Liver (tissue), 8 donors: ENCODE measurements at regions not wholly inside any gene's neighbourhood (a gene's known extent, or its start where the extent isn't known, plus 50 kb on each side); places are given as distances from the start of the nearest gene placed in this dataset.

ENCODE experiments used
- DNase-seq: peaks from one replicate; pipeline ENCODE4 v3.0.0-alpha.2; 2017; ENCODE audit warnings: low spot score
- H3K27ac ChIP-seq, 2 donors: one replicate each; pipeline ENCODE4 v1.7.0; 2013; ENCODE audit warnings: inconsistent platforms in 2 of 2, low read length in 2 of 2, control low read depth in 1 of 2, low read depth in 1 of 2, mild to moderate bottlenecking in 1 of 2
- H3K27me3 ChIP-seq, 4 donors: one replicate each; pipeline versions ENCODE4 v1.6.1 to v1.7.0; 2013; ENCODE audit warnings: low read length in 3 of 4, inconsistent platforms in 1 of 4, mild to moderate bottlenecking in 1 of 4, moderate library complexity in 1 of 4; ENCODE audit not compliant: control insufficient read depth in 4 of 4, insufficient read depth in 4 of 4
- H3K36me3 ChIP-seq, 4 donors: one replicate each; pipeline versions ENCODE4 v1.6.1 to v1.7.0; 2013; ENCODE audit warnings: low read length in 3 of 4, mild to moderate bottlenecking in 3 of 4, low read depth in 1 of 4, moderate library complexity in 1 of 4; ENCODE audit not compliant: control insufficient read depth in 4 of 4, insufficient read depth in 3 of 4
- H3K4me1 ChIP-seq, 4 donors: one replicate each; pipeline versions ENCODE4 v1.6.1 to v1.7.0; 2013; ENCODE audit warnings: low read length in 3 of 4, mild to moderate bottlenecking in 3 of 4, moderate library complexity in 1 of 4; ENCODE audit not compliant: control insufficient read depth in 4 of 4, insufficient read depth in 4 of 4
- H3K4me3 ChIP-seq, 3 donors: one replicate each; pipeline versions ENCODE4 v1.6.1 to v1.7.0; 2013; ENCODE audit warnings: low read length in 3 of 3, control low read depth in 1 of 3, low read depth in 1 of 3, mild to moderate bottlenecking in 1 of 3
- H3K9ac ChIP-seq, 2 donors: one replicate each; pipeline ENCODE4 v1.7.0; 2013; ENCODE audit warnings: low read length in 2 of 2, mild to moderate bottlenecking in 2 of 2, moderate library complexity in 2 of 2, control low read depth in 1 of 2, low read depth in 1 of 2
- H3K9me3 ChIP-seq, 4 donors: one replicate each; pipeline versions ENCODE4 v1.6.1 to v1.7.0; 2013; ENCODE audit warnings: low read length in 3 of 4; ENCODE audit not compliant: control insufficient read depth in 4 of 4
- ATF3 ChIP-seq: IDR thresholded peaks from 2 replicates; pipeline ENCODE4 v1.6.1; 2016; ENCODE audit warnings: antibody characterized with exemption
- CTCF ChIP-seq: fragments of 150-350 bp; IDR thresholded peaks from 2 replicates; pipeline ENCODE4 v1.5.1; 2017; ENCODE audit warnings: improper control_type of control experiment, low read depth, low read length; ENCODE audit not compliant: missing input control
- EGR1 ChIP-seq, 2 donors: IDR thresholded peaks; 2 replicates each; pipeline ENCODE4 v1.6.1; 2016 to 2018; ENCODE audit warnings: antibody characterized with exemption in 2 of 2, low read depth in 2 of 2
- FOXA1 ChIP-seq: IDR thresholded peaks from 2 replicates; pipeline ENCODE4 v1.6.1; 2016; ENCODE audit warnings: antibody characterized with exemption
- FOXA2 ChIP-seq: IDR thresholded peaks from 2 replicates; pipeline ENCODE4 v1.6.1; 2016; ENCODE audit warnings: antibody characterized with exemption
- GABPA ChIP-seq, 2 donors: IDR thresholded peaks in 1 of 2; conservative IDR thresholded peaks in 1 of 2; 2 replicates each; pipeline ENCODE4 v1.6.1; 2016; ENCODE audit warnings: antibody characterized with exemption in 2 of 2, mild to moderate bottlenecking in 1 of 2, moderate library complexity in 1 of 2
- HNF4A ChIP-seq, 2 donors: conservative IDR thresholded peaks; 2 replicates each; pipeline ENCODE4 v1.6.1; 2016; ENCODE audit warnings: antibody characterized with exemption in 2 of 2, mild to moderate bottlenecking in 2 of 2
- HNF4G ChIP-seq: IDR thresholded peaks from 2 replicates; pipeline ENCODE4 v1.6.1; 2016; ENCODE audit warnings: antibody characterized with exemption
- JUND ChIP-seq, 2 donors: IDR thresholded peaks; 2 replicates each; pipeline ENCODE4 v1.6.1; 2016; ENCODE audit warnings: antibody characterized with exemption in 2 of 2
- MAX ChIP-seq: IDR thresholded peaks from 2 replicates; pipeline ENCODE4 v1.6.1; 2016; ENCODE audit warnings: antibody characterized with exemption
- NR2F2 ChIP-seq: IDR thresholded peaks from 2 replicates; pipeline ENCODE4 v1.6.1; 2016; ENCODE audit warnings: antibody characterized with exemption
- RAD21 ChIP-seq, 2 donors: IDR thresholded peaks; 2 replicates each; pipeline ENCODE4 v1.6.1; 2016; ENCODE audit warnings: antibody characterized with exemption in 2 of 2, mild to moderate bottlenecking in 2 of 2
- REST ChIP-seq: IDR thresholded peaks from 2 replicates; pipeline ENCODE4 v1.6.1; 2016; ENCODE audit warnings: antibody characterized with exemption, mild to moderate bottlenecking
- RXRA ChIP-seq, 2 donors: IDR thresholded peaks; 2 replicates each; pipeline ENCODE4 v1.6.1; 2017 to 2018; ENCODE audit warnings: antibody characterized with exemption in 2 of 2, mild to moderate bottlenecking in 1 of 2
- SP1 ChIP-seq: IDR thresholded peaks from 2 replicates; pipeline ENCODE4 v1.6.1; 2018; ENCODE audit warnings: antibody characterized with exemption, mild to moderate bottlenecking
- TAF1 ChIP-seq: conservative IDR thresholded peaks from 2 replicates; pipeline ENCODE4 v1.6.1; 2016; ENCODE audit warnings: antibody characterized with exemption, mild to moderate bottlenecking
- YY1 ChIP-seq: IDR thresholded peaks from 2 replicates; pipeline ENCODE4 v1.6.1; 2016; ENCODE audit warnings: antibody characterized with exemption, mild to moderate bottlenecking
- ZBTB33 ChIP-seq: IDR thresholded peaks from 2 replicates; pipeline ENCODE4 v1.6.1; 2016; ENCODE audit warnings: antibody characterized with exemption
- WGBS: extraction: QIAGEN DNeasy Blood & Tissue Kit; methylation state at CpG from one replicate; pipeline ENCODE4 v1.1.7; 2013; 5-methylcytosine and 5-hydroxymethylcytosine counted together
- donor health status: healthy.
- donor health status: healthy.
- donor health status: healthy.
- donor health status: healthy.
- donor health status: healthy.

- 92% methylated on average over 2 of the region's 2 CpGs for WGBS
- no peak for DNase-seq
- no peaks in the 10 kb centered on the region for H3K9me3 ChIP-seq
- no peaks in the 10 kb centered on the region for H3K36me3 ChIP-seq
- H3K27me3 ChIP-seq, result no peaks in the 10 kb centered on the region
- no peak overlapping the region for H3K27ac ChIP-seq
- H3K4me3 ChIP-seq, result no peak overlapping the region
- no peaks in the 10 kb centered on the region for H3K4me1 ChIP-seq
- H3K9ac ChIP-seq, result no peak overlapping the region
- TF ChIP-seq CTCF (no peak), HNF4A (conservative IDR thresholded peaks at IDR 0.05) (no peak), ATF3 (no peak), TAF1 (no peak), SP1 (no peak), NR2F2 (no peak), HNF4G (no peak), REST (no peak), YY1 (no peak), RAD21 (IDR thresholded peaks at IDR 0.05) (no peak), JUND (IDR thresholded peaks at IDR 0.05) (no peak), RXRA (IDR thresholded peaks at IDR 0.05) (no peak), GABPA (IDR thresholded peaks at IDR 0.05 in 1 of 2, conservative IDR thresholded peaks at IDR 0.05 in 1 of 2) (no peak)
Observed at GRCh38 chr3:30399394-30400181, 206.8 kb upstream of the TGFBR2 start.

- Histone ChIP-seq H3K4me1 (no peaks in the 10 kb centered on the region), H3K36me3 (no peaks in the 10 kb centered on the region), H3K9me3 (no peaks in the 10 kb centered on the region), H3K27me3 (no peaks in the 10 kb centered on the region), H3K4me3 (no peak overlapping the region), H3K27ac (no peak overlapping the region), H3K9ac (no peak overlapping the region)
- no peak for DNase-seq
- WGBS, result 63% methylated on average over 3 of the region's 3 CpGs
- TF ChIP-seq HNF4G (no peak), MAX (no peak), ZBTB33 (no peak), FOXA1 (no peak), EGR1 (IDR thresholded peaks at IDR 0.05; ENCODE audit: low read depth in 2 of 2) (no peak), HNF4A (conservative IDR thresholded peaks at IDR 0.05) (no peak), GABPA (IDR thresholded peaks at IDR 0.05 in 1 of 2, conservative IDR thresholded peaks at IDR 0.05 in 1 of 2) (no peak), FOXA2 (no peak), JUND (IDR thresholded peaks at IDR 0.05) (no peak), RXRA (IDR thresholded peaks at IDR 0.05) (no peak), SP1 (no peak), CTCF (no peak), YY1 (no peak), TAF1 (no peak), NR2F2 (no peak), ATF3 (no peak)
Observed at GRCh38 chr3:30400926-30401325, 205.5 kb upstream of the TGFBR2 start.
